ENCODE measurements at regions not wholly inside any gene's neighbourhood (a gene's known extent, or its start where the extent isn't known, plus 50 kb on each side); places are given as distances from the start of the nearest gene placed in this dataset.
"Not testable (repeated sequence)": the region's sequence is repeated elsewhere in the genome, so short reads cannot be mapped to it uniquely, and the experiment has no call there.

DNA sequence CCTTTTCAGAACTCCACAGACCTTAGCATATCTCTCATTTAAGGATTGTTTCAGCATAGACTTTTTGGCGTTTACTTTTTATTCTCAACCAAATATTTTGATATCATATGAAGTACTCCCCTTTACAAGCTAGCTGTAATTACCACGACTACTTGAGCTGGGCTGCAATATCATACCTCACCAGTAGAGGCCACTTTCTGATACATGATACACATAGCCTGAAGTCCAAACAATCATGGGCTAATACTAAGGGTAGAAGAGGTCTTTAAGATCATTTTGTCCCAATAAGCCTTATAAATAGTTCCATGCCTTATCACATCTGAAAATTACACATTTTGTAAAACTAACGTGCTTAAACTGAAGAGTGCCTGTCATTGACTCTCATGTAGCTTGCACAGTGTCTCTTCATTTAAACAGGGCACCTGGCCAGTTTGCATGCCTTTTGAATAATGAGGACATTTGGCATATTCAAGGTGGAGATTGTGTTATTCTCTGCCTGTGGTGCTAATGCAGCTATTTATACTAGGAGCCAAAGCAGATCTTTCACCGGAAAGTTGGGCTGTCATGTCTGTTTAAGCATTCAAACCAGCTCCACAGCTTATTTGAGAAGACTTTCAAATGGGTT, 403.7 kb upstream of the ZMIZ1 start:
- DNase-seq, result no peak

- DNase-seq, result peak; percentile 74
Measured at GRCh38 chr10:78672918-78673317, 395.8 kb upstream of the ZMIZ1 start.

- DNase-seq, result not testable (repeated sequence)
Measured at GRCh38 chr10:78681141-78681540, 387.6 kb upstream of the ZMIZ1 start.

DNA sequence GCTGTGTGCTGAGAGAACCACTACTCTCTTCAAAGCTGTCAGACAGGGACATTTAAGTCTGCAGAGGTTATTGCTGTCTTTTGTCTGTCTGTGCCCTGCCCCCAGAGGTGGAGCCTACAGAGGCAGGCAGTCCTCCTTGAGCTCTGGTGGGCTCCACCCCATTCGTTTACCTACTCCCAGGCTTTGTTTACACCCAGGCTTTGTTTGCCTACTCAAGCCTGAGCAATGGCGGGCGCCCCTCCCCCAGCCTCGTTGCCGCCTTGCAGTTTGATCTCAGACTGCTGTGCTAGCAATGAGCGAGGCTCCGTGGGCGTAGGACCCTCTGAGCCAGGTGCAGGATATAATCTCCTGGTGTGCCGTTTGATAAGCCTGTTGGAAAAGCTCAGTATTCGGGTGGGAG, 386.8 kb upstream of the ZMIZ1 start:
- not testable (repeated sequence) for DNase-seq

- DNase-seq, result no peak
Measured at GRCh38 chr10:78684947-78685346, 383.8 kb upstream of the ZMIZ1 start.

- DNase-seq, result peak; percentile 42
Measured at GRCh38 chr10:78685466-78686103, 383.2 kb upstream of the ZMIZ1 start.

DNA sequence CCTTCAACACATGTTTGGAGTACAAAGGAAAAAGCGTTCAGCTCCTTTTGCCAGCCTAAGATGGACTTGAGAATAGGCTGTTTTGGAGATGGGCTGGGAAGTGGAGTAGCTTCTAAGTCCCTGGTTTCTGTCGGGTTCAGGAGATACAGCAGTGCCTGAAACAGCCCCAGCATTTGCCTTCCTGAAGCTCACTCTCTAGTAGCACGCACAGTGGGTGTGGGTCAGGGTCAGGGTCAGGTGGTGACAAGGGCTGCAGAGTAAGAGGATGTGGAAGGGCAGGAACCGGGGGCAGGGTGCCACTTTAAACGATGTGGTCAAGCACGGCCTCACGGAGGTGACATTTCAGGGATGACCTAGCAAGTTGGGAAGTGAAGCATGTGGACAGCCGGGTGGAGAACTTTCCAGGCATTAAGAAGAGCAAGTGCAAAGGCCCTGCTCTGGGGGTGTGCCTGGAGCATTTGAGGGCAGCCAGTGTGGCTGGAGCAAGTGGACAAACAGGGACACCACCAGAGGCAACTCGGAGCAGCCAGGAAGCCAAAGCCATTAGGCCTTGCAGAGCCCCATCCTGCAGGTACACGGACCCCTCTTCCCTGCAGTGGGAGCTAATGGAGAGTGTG, 382.2 kb upstream of the ZMIZ1 start:
- no peak for DNase-seq

GRCh38 chr10:78687626-78688025, 381.1 kb upstream of the ZMIZ1 start:
- peak; percentile 57 for DNase-seq

DNA sequence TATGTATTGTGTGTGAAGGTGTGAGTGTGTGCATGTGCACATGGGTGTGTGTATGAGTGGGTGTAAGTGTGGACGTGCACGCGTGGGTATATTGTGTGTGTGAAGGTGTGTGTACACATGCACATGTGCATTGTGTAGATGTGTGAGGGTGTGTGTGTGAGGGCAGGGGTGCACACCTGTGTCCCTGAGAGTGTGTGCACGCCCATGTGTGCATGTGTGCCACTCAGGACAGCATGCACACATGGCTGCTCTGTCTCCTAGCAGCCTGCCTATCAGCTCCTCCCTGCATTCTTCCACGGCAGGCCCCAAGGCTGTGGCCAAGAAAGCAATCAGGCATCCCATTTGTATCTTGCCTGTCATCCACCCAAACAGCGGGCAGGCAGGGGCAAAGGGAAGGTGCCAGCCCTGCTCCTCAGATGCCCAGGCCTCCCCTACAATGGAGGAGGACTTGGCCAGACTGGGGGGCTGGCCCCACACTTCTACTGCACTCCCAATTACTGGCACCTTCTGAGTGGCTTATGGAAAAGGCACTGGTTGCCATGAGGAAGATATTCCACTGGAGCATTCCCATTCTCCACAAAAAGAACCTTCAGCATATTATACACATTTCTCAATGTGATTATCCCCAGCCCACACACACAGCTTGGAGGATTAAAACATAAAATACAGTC, 380.4 kb upstream of the ZMIZ1 start:
- no peak for DNase-seq

- peak; percentile 30 for DNase-seq
Measured at GRCh38 chr10:78688901-78689583, 379.7 kb upstream of the ZMIZ1 start.

DNA sequence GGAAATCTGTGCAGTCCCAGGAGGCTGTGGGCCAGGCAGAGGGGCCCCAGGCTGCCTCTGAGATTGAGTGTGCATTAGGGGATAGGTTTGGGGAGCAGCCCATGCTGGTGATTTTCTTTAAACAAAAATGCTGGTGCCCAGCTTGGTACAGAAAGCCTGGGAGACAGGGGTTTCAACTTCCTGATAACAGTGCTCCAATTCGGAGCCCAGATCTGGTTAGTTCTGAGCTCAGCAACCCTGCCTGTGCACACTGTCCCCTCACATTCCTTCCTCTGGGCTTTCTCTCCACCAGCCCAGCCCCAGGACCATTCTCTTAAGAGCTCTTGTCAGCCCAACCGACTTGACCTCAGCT, 379.2 kb upstream of the ZMIZ1 start:
- no peak for DNase-seq

- DNase-seq, result no peak
Measured at GRCh38 chr10:78690354-78691111, 378.2 kb upstream of the ZMIZ1 start.

GRCh38 chr10:78691301-78692030, 377.3 kb upstream of the ZMIZ1 start:
- no peak for DNase-seq

GRCh38 chr10:78692071-78692470, 376.7 kb upstream of the ZMIZ1 start:
- no peak for DNase-seq

GRCh38 chr10:78695846-78696245, 372.9 kb upstream of the ZMIZ1 start:
- DNase-seq, result no peak

DNA sequence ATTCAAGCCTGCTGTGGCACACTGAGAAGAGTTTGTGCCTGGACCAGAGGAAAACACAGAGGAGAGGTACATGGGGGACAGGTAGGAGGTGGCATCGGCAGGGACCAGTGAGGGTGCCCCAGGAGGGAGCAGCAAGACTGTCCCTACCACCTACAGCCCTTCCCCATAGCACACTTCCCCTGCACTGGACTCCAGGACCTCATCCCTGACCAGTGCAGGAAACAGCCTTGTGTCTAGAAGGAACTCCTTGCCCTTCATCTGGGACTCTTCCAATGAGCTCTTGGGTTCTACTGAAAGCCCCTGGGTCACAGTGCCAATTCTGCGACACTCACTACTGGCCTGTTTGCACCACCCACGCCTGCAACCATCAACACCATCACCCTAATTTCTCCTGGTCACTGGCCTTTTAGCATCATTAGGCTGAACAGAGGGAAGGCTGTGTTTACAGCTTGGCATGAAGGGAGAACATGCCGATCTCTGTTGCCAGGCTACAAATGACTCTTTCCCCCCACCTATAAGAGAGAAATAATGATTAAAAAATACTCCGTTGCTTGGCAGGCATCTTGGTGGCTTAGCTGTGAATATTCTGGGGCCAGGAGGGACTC, 371.9 kb upstream of the ZMIZ1 start:
- DNase-seq, result no peak

- no peak for DNase-seq
Measured at GRCh38 chr10:78699971-78700370, 368.8 kb upstream of the ZMIZ1 start.

DNA sequence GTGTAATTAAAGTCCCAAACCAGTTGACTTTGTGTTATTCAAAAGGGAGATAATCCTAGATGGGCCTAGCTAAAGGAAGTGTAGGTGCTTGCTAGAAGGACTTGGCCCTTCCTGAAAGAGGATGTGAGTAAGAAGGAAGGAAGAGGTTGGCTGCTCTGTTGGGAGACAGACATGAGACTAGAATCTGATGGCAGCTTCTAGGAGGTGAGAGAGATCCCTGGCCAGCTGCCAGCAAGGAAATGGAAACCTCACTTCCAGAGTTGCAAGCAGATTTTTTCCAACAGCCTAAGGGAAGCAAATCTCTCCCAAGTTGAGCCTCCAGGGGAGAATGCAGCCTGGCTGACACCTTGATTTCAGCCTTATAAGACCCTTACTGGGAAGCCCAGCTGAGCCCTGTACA, 368.4 kb upstream of the ZMIZ1 start:
- peak; percentile 54 for DNase-seq

- no peak for DNase-seq
Measured at GRCh38 chr10:78700816-78701520, 367.8 kb upstream of the ZMIZ1 start.

DNA sequence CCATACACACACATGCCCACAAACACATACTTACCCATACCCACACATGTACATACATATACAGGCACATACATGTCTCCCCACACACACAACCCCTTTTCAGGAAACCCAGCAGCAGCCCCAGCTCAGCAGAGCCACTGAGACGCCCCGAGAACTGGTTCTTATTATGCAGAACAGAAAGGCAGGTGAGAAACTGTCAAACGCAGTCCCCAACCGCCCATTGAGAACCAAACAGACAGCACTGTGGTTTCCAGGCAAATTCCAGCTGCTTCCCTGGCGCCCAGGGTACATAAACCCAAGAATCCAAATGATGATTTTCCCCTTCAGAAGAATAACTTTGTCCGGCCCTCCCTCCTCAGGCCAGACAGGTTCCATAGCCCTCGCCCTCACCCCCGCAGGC, 366.6 kb upstream of the ZMIZ1 start:
- DNase-seq, result no peak

GRCh38 chr10:78702876-78703275, 365.9 kb upstream of the ZMIZ1 start:
- DNase-seq, result no peak
